GM19438 (cell line): ENCODE measurements at regions not wholly inside any gene's neighbourhood (a gene's known extent, or its start where the extent isn't known, plus 50 kb on each side); places are given as distances from the start of the nearest gene placed in this dataset.
"Not testable (repeated sequence)": the region's sequence is repeated elsewhere in the genome, so short reads cannot be mapped to it uniquely, and the experiment has no call there.

Experiments
- ATAC-seq: cut with Tn5 transposase; IDR thresholded peaks from one replicate; pipeline ENCODE4 v1.9.1; 2021; ENCODE audit warnings: low read depth; ENCODE audit not compliant: unreplicated experiment

GRCh38 chr6:112502351-112503090 lies 155.4 kb downstream of the RFPL4B start:
- no peak for ATAC-seq

GRCh38 chr6:112503091-112503596 lies 156.0 kb downstream of the RFPL4B start:
- no peak for ATAC-seq

GRCh38 chr6:112504621-112505020 lies 157.5 kb downstream of the RFPL4B start:
- ATAC-seq, result no peak

- ATAC-seq, result no peak
Observed at GRCh38 chr6:112511441-112511840, 164.3 kb downstream of the RFPL4B start.

- no peak for ATAC-seq
Observed at GRCh38 chr6:112513175-112513574, 166.0 kb downstream of the RFPL4B start.

- no peak for ATAC-seq
Observed at GRCh38 chr6:112522587-112522986, 175.5 kb downstream of the RFPL4B start.

- no peak for ATAC-seq
Observed at GRCh38 chr6:112524071-112524470, 176.9 kb downstream of the RFPL4B start.

GRCh38 chr6:112525749-112526148 lies 178.6 kb downstream of the RFPL4B start:
- ATAC-seq, result no peak

- ATAC-seq, result no peak
Observed at GRCh38 chr6:112526594-112526993, 179.5 kb downstream of the RFPL4B start.

GRCh38 chr6:112528306-112528705 lies 181.2 kb downstream of the RFPL4B start:
- not testable (repeated sequence) for ATAC-seq

GRCh38 chr6:112535816-112536215 lies 188.7 kb downstream of the RFPL4B start:
- no peak for ATAC-seq

- no peak for ATAC-seq
Observed at GRCh38 chr6:112539355-112539754, 192.2 kb downstream of the RFPL4B start.

GRCh38 chr6:112541847-112542246 lies 194.7 kb downstream of the RFPL4B start:
- not testable (repeated sequence) for ATAC-seq

- ATAC-seq, result not testable (repeated sequence)
Observed at GRCh38 chr6:112547321-112548085, 200.4 kb downstream of the RFPL4B start.

GRCh38 chr6:112549749-112550148 lies 202.6 kb downstream of the RFPL4B start:
- ATAC-seq, result no peak

- no peak for ATAC-seq
Observed at GRCh38 chr6:112557435-112557834, 210.3 kb downstream of the RFPL4B start.

GRCh38 chr6:112557961-112558360 lies 210.8 kb downstream of the RFPL4B start:
- no peak for ATAC-seq

- ATAC-seq, result no peak
Observed at GRCh38 chr6:112560651-112561050, 213.5 kb downstream of the RFPL4B start.

- ATAC-seq, result no peak
Observed at GRCh38 chr6:112562301-112563231, 215.4 kb downstream of the RFPL4B start.

- ATAC-seq, result no peak
Observed at GRCh38 chr6:112563368-112563767, 216.2 kb downstream of the RFPL4B start.

GRCh38 chr6:112568066-112568465 lies 220.9 kb downstream of the RFPL4B start:
- ATAC-seq, result no peak
